ENCODE measurements at regions not wholly inside any gene's neighbourhood (a gene's known extent, or its start where the extent isn't known, plus 50 kb on each side); places are given as distances from the start of the nearest gene placed in this dataset.

- Histone ChIP-seq H4K20me1 (ENCODE audit: control insufficient read depth, insufficient read depth, insufficient read length) (no peaks in the 10 kb centered on the region), H3K9me3 (ENCODE audit: control insufficient read depth, low read depth, low read length) (no peaks in the 10 kb centered on the region), H3K56ac (ENCODE audit: insufficient read length, low read depth, low read length) (no peak overlapping the region), H3T11ph (ENCODE audit: low read length) (no peak overlapping the region), H2BK120ac (ENCODE audit: low read depth, low read length, poor library complexity, severe bottlenecking) (no peak overlapping the region), H3K9ac (ENCODE audit: extremely low read depth, insufficient read length, low read length) (no peak overlapping the region), H3K4ac (ENCODE audit: low read depth, low read length) (no peak overlapping the region), H3K27ac (ENCODE audit: insufficient read length, low read depth, low read length) (no peak overlapping the region), H2BK20ac (ENCODE audit: low read depth, low read length, poor library complexity, severe bottlenecking) (no peak overlapping the region), H3K4me1 (ENCODE audit: insufficient read depth, low read length) (no peaks in the 10 kb centered on the region), H3K18ac (ENCODE audit: insufficient read length, low read depth, low read length) (no peak overlapping the region), H4K91ac (ENCODE audit: insufficient read length, low read depth, low read length) (no peak overlapping the region), H3K14ac (ENCODE audit: insufficient read depth, low read length) (no peak overlapping the region), H2BK12ac (ENCODE audit: insufficient read length, low read depth, low read length) (no peak overlapping the region), H3K4me2 (ENCODE audit: insufficient read depth, insufficient read length, low read length) (no peak overlapping the region), H2BK5ac (ENCODE audit: insufficient read length, low read length) (no peak overlapping the region), H3K79me1 (ENCODE audit: insufficient read depth, low read depth, low read length, poor library complexity, severe bottlenecking) (no peaks in the 10 kb centered on the region), H3K27me3 (ENCODE audit: insufficient read depth, low read length) (no peaks in the 10 kb centered on the region), H2AFZ (ENCODE audit: low read length) (no peak overlapping the region), H3K79me2 (ENCODE audit: insufficient read depth, low read length) (no peaks in the 10 kb centered on the region), H3K23me2 (ENCODE audit: insufficient read length, low read depth, low read length, poor library complexity, severe bottlenecking) (no peaks in the 10 kb centered on the region), H4K8ac (replicated peaks; ENCODE audit: insufficient read length, low read depth, low read length) (no peak overlapping the region), H3K23ac (ENCODE audit: insufficient read length, low read depth, low read length) (no peak overlapping the region), H4K5ac (ENCODE audit: insufficient read length, low read depth, low read length) (no peak overlapping the region), H2AK5ac (ENCODE audit: insufficient read length, low read length) (no peak overlapping the region), H2BK15ac (ENCODE audit: low read depth, low read length) (no peak overlapping the region)
- no peak overlapping the region for H3K27ac Mint-ChIP-seq
- H3K9me3 Mint-ChIP-seq, result peaks cover 0 to 3% of the 10 kb centered on the region in 2 experiments; a peak in 2 of 5 replicates
- no peak for DNase-seq
- H3K4me3 Mint-ChIP-seq, result no peak overlapping the region
- TF ChIP-seq CTCF (conservative IDR thresholded peaks at IDR 0.05), result no peak
- H3K4me1 Mint-ChIP-seq, result no peaks in the 10 kb centered on the region
- H3K27me3 Mint-ChIP-seq (ENCODE audit: low read depth), result no peaks in the 10 kb centered on the region
- H3K36me3 Mint-ChIP-seq (ENCODE audit: insufficient read depth in 1 of 3, low read depth in 3 of 3), result peaks cover 0 to 2% (median 0%) of the 10 kb centered on the region in 3 experiments; a peak in 1 of 7 replicates
- no CpG with 5 or more reads among the region's 5 CpGs for WGBS (ENCODE audit: extremely low coverage, insufficient read length, low lambda C conversion rate)
Measured at GRCh38 chr7:42473099-42473498, 236.1 kb upstream of the GLI3 start.
